ENCODE measurements at regions not wholly inside any gene's neighbourhood (a gene's known extent, or its start where the extent isn't known, plus 50 kb on each side); places are given as distances from the start of the nearest gene placed in this dataset.

GRCh38 chr2:2561346-2562095 is 230.4 kb upstream of the MYT1L start:
- no peaks in the 10 kb centered on the region for H3K36me3 ChIP-seq
- no peak for DNase-seq (ENCODE audit: low spot score)
- TF ChIP-seq CTCF (IDR thresholded peaks at IDR 0.05) (no peak), POLR2AphosphoS5 (IDR thresholded peaks at IDR 0.05) (no peak), POLR2A (IDR thresholded peaks at IDR 0.05) (no peak)
- H3K9me3 ChIP-seq: no peaks in the 10 kb centered on the region
- no peaks in the 10 kb centered on the region for H3K4me1 ChIP-seq (replicated peaks)
- H3K27ac ChIP-seq: no peak overlapping the region
- WGBS: 93% methylated on average over 14 of the region's 14 CpGs
- intact Hi-C loops (cut with DNase I): no loop called here
- no peak overlapping the region for H3K4me3 ChIP-seq
- H3K27me3 ChIP-seq (replicated peaks; ENCODE audit: insufficient read depth): no peaks in the 10 kb centered on the region

GRCh38 chr2:2560374-2561015 is 229.4 kb upstream of the MYT1L start:
- intact Hi-C loops (cut with DNase I): no loop called here
- Histone ChIP-seq H3K27ac (no peak overlapping the region), H3K4me1 (replicated peaks) (no peaks in the 10 kb centered on the region), H3K36me3 (no peaks in the 10 kb centered on the region), H3K4me3 (no peak overlapping the region), H3K9me3 (no peaks in the 10 kb centered on the region), H3K27me3 (replicated peaks; ENCODE audit: insufficient read depth) (no peaks in the 10 kb centered on the region)
- WGBS: 77% methylated on average over 16 of the region's 16 CpGs
- TF ChIP-seq POLR2A (IDR thresholded peaks at IDR 0.05): no peak
- no peak for TF ChIP-seq CTCF (IDR thresholded peaks at IDR 0.05)
- TF ChIP-seq POLR2AphosphoS5 (IDR thresholded peaks at IDR 0.05): no peak
- DNase-seq (ENCODE audit: low spot score): no peak

GRCh38 chr2:2558476-2558875 is 227.4 kb upstream of the MYT1L start:
- no peak for TF ChIP-seq POLR2AphosphoS5 (IDR thresholded peaks at IDR 0.05)
- no peak for TF ChIP-seq CTCF (IDR thresholded peaks at IDR 0.05)
- no peak for TF ChIP-seq POLR2A (IDR thresholded peaks at IDR 0.05)
- Histone ChIP-seq H3K9me3 (no peaks in the 10 kb centered on the region), H3K36me3 (no peaks in the 10 kb centered on the region), H3K27me3 (replicated peaks; ENCODE audit: insufficient read depth) (no peaks in the 10 kb centered on the region), H3K27ac (no peak overlapping the region), H3K4me3 (no peak overlapping the region), H3K4me1 (replicated peaks) (no peaks in the 10 kb centered on the region)
- intact Hi-C loops (cut with DNase I): no loop called here
- 86% methylated on average over 9 of the region's 9 CpGs for WGBS
- DNase-seq (ENCODE audit: low spot score): no peak

- DNase-seq (ENCODE audit: low spot score): no peak
- H3K4me1 ChIP-seq (replicated peaks): no peaks in the 10 kb centered on the region
- intact Hi-C loops (cut with DNase I): no loop called here
- no peaks in the 10 kb centered on the region for H3K36me3 ChIP-seq
- H3K9me3 ChIP-seq: no peaks in the 10 kb centered on the region
- H3K27ac ChIP-seq: no peak overlapping the region
- whole genome bisulfite sequencing: 67% methylated on average over 5 of the region's 5 CpGs
- no peak overlapping the region for H3K4me3 ChIP-seq
- H3K27me3 ChIP-seq (replicated peaks; ENCODE audit: insufficient read depth): no peaks in the 10 kb centered on the region
- TF ChIP-seq POLR2AphosphoS5 (IDR thresholded peaks at IDR 0.05): no peak
- TF ChIP-seq POLR2A (IDR thresholded peaks at IDR 0.05): no peak
- no peak for TF ChIP-seq CTCF (IDR thresholded peaks at IDR 0.05)
Observed at GRCh38 chr2:2557475-2557874, 226.4 kb upstream of the MYT1L start.

GRCh38 chr2:2550856-2551255 is 219.8 kb upstream of the MYT1L start:
- no peak for DNase-seq (ENCODE audit: low spot score)
- no peak for TF ChIP-seq CTCF (IDR thresholded peaks at IDR 0.05)
- Histone ChIP-seq H3K27ac (no peak overlapping the region), H3K4me3 (no peak overlapping the region), H3K27me3 (replicated peaks; ENCODE audit: insufficient read depth) (no peaks in the 10 kb centered on the region), H3K4me1 (replicated peaks) (no peaks in the 10 kb centered on the region), H3K9me3 (no peaks in the 10 kb centered on the region), H3K36me3 (no peaks in the 10 kb centered on the region)
- intact Hi-C loops (cut with DNase I): no loop called here
- WGBS: 95% methylated on average over 3 of the region's 3 CpGs
